HL-60 (cell line): ENCODE measurements at regions not wholly inside any gene's neighbourhood (a gene's known extent, or its start where the extent isn't known, plus 50 kb on each side); places are given as distances from the start of the nearest gene placed in this dataset.

Experiments
- CTCF ChIP-seq: IDR thresholded peaks from one replicate; pipeline ENCODE4 v1.5.1; 2011; ENCODE audit warnings: low read length, control low read depth, inconsistent platforms; ENCODE audit not compliant: insufficient read depth
- GABPA ChIP-seq: IDR thresholded peaks from 2 replicates; pipeline ENCODE4 v1.6.1; 2012; ENCODE audit warnings: low read depth
- POLR2AphosphoS5 ChIP-seq: IDR thresholded peaks from 2 replicates; pipeline ENCODE4 v1.6.1; 2012; ENCODE audit warnings: low read depth
- REST ChIP-seq: IDR thresholded peaks from 2 replicates; pipeline ENCODE4 v1.6.1; 2012; ENCODE audit warnings: low read depth; ENCODE audit not compliant: insufficient replicate concordance
- SPI1 ChIP-seq: IDR thresholded peaks from 2 replicates; pipeline ENCODE4 v1.6.1; 2012; ENCODE audit warnings: low read depth, mild to moderate bottlenecking, borderline replicate concordance

GRCh38 chr2:196249860-196250259 is 78.5 kb upstream of the STK17B start:
- no peak for TF ChIP-seq CTCF
- TF ChIP-seq SPI1: peak; percentile 99
- TF ChIP-seq GABPA: no peak
- no peak for TF ChIP-seq POLR2AphosphoS5
- TF ChIP-seq REST: no peak
